ENCODE measurements at regions not wholly inside any gene's neighbourhood (a gene's known extent, or its start where the extent isn't known, plus 50 kb on each side); places are given as distances from the start of the nearest gene placed in this dataset.

GRCh38 chr16:5193861-5194260 is 96.3 kb upstream of the EEF2KMT start:
- Histone ChIP-seq H3K79me2 (ENCODE audit: control insufficient read depth, insufficient read depth, low read length) (no peaks in the 10 kb centered on the region), H3K4me1 (ENCODE audit: control insufficient read depth, extremely low read depth, insufficient read depth, low read length) (no peaks in the 10 kb centered on the region), H2AFZ (ENCODE audit: control insufficient read depth, low read length) (no peak overlapping the region), H3K9me3 (ENCODE audit: control insufficient read depth, low read depth, low read length) (no peaks in the 10 kb centered on the region), H3K36me3 (ENCODE audit: control insufficient read depth in 2 of 2, extremely low read depth in 1 of 2, insufficient read depth in 2 of 2, low read length in 2 of 2) (no peaks in the 10 kb centered on the region), H3K27ac (ENCODE audit: control insufficient read depth, insufficient read depth, low read length) (no peak overlapping the region), H3K27me3 (ENCODE audit: control insufficient read depth, extremely low read depth, insufficient read depth, low read length) (no peaks in the 10 kb centered on the region), H3K9me1 (ENCODE audit: control insufficient read depth, extremely low read depth, insufficient read depth, low read length) (no peaks in the 10 kb centered on the region), H3K4me3 (ENCODE audit: control insufficient read depth in 2 of 3, extremely low read depth in 1 of 3, insufficient read depth in 2 of 3, low read depth in 1 of 3, low read length in 3 of 3) (no peak overlapping the region), H3K9ac (ENCODE audit: control insufficient read depth, extremely low read depth, insufficient read depth, low read length) (no peak overlapping the region), H3K4me2 (ENCODE audit: control insufficient read depth, extremely low read depth, insufficient read depth, low read depth, low read length) (no peak overlapping the region), H4K20me1 (ENCODE audit: control insufficient read depth, extremely low read depth, insufficient read depth, low read length) (no peaks in the 10 kb centered on the region)
- DNase-seq (ENCODE audit: low read depth, low spot score) (no peak), FAIRE-seq (no peak)
- no peak for TF ChIP-seq EZH2 (IDR thresholded peaks at IDR 0.05; ENCODE audit: low read length)
- no peak for TF ChIP-seq CTCF (optimal IDR thresholded peaks at IDR 0.05 in 1 of 3, IDR thresholded peaks at IDR 0.05 in 1 of 3, conservative IDR thresholded peaks at IDR 0.05 in 1 of 3; ENCODE audit: extremely low read depth in 1 of 3, insufficient read depth in 2 of 3, low read length in 3 of 3)
- dilution Hi-C loops (cut with MboI; ENCODE audit: extremely low pct_ligation_motif_present, low sequenced_read_pairs), result no loop called here

GRCh38 chr16:5188989-5189352 is 91.4 kb upstream of the EEF2KMT start:
- no peak for TF ChIP-seq EZH2 (IDR thresholded peaks at IDR 0.05; ENCODE audit: low read length)
- TF ChIP-seq CTCF (optimal IDR thresholded peaks at IDR 0.05 in 1 of 3, IDR thresholded peaks at IDR 0.05 in 1 of 3, conservative IDR thresholded peaks at IDR 0.05 in 1 of 3; ENCODE audit: extremely low read depth in 1 of 3, insufficient read depth in 2 of 3, low read length in 3 of 3), result no peak
- Histone ChIP-seq H3K4me2 (ENCODE audit: control insufficient read depth, extremely low read depth, insufficient read depth, low read depth, low read length) (no peak overlapping the region), H4K20me1 (ENCODE audit: control insufficient read depth, extremely low read depth, insufficient read depth, low read length) (no peaks in the 10 kb centered on the region), H3K4me1 (ENCODE audit: control insufficient read depth, extremely low read depth, insufficient read depth, low read length) (no peaks in the 10 kb centered on the region), H3K27ac (ENCODE audit: control insufficient read depth, insufficient read depth, low read length) (no peak overlapping the region), H3K27me3 (ENCODE audit: control insufficient read depth, extremely low read depth, insufficient read depth, low read length) (no peaks in the 10 kb centered on the region), H3K79me2 (ENCODE audit: control insufficient read depth, insufficient read depth, low read length) (no peaks in the 10 kb centered on the region), H3K9ac (ENCODE audit: control insufficient read depth, extremely low read depth, insufficient read depth, low read length) (no peak overlapping the region), H2AFZ (ENCODE audit: control insufficient read depth, low read length) (no peak overlapping the region), H3K36me3 (ENCODE audit: control insufficient read depth in 2 of 2, extremely low read depth in 1 of 2, insufficient read depth in 2 of 2, low read length in 2 of 2) (no peaks in the 10 kb centered on the region), H3K9me1 (ENCODE audit: control insufficient read depth, extremely low read depth, insufficient read depth, low read length) (no peaks in the 10 kb centered on the region), H3K4me3 (ENCODE audit: control insufficient read depth in 2 of 3, extremely low read depth in 1 of 3, insufficient read depth in 2 of 3, low read depth in 1 of 3, low read length in 3 of 3) (no peak overlapping the region), H3K9me3 (ENCODE audit: control insufficient read depth, low read depth, low read length) (no peaks in the 10 kb centered on the region)
- dilution Hi-C loops (cut with MboI; ENCODE audit: extremely low pct_ligation_motif_present, low sequenced_read_pairs), result no loop called here
- DNase-seq (ENCODE audit: low read depth, low spot score) (no peak), FAIRE-seq (no peak)

Measured in keratinocyte (primary cell).